HG02571 (cell line): ENCODE measurements at regions not wholly inside any gene's neighbourhood (a gene's known extent, or its start where the extent isn't known, plus 50 kb on each side); places are given as distances from the start of the nearest gene placed in this dataset.
"Not testable (repeated sequence)": the region's sequence is repeated elsewhere in the genome, so short reads cannot be mapped to it uniquely, and the experiment has no call there.

Source experiments
- ATAC-seq: cut with Tn5 transposase; IDR thresholded peaks from one replicate; pipeline ENCODE4 v1.9.1; 2021; ENCODE audit warnings: mild to moderate bottlenecking, moderate library complexity; ENCODE audit not compliant: unreplicated experiment

GRCh38 chr12:102728506-102729242 lies 188.4 kb downstream of the PAH start:
- ATAC-seq, result no peak

GRCh38 chr12:102726686-102727085 lies 190.4 kb downstream of the PAH start:
- no peak for ATAC-seq

GRCh38 chr12:102722147-102722546 lies 194.9 kb downstream of the PAH start:
- no peak for ATAC-seq

GRCh38 chr12:102708108-102708507 lies 208.9 kb downstream of the PAH start:
- no peak for ATAC-seq

GRCh38 chr12:102702447-102703114 lies 214.5 kb downstream of the PAH start:
- ATAC-seq, result no peak

- ATAC-seq, result no peak
These were observed 215.7 kb upstream of the IGF1 start for GRCh38 chr12:102696045-102696444.

GRCh38 chr12:102694903-102695302 lies 214.5 kb upstream of the IGF1 start:
- ATAC-seq, result no peak

GRCh38 chr12:102691773-102692555 lies 211.6 kb upstream of the IGF1 start:
- ATAC-seq, result no peak

GRCh38 chr12:102690253-102690652 lies 209.9 kb upstream of the IGF1 start:
- no peak for ATAC-seq

GRCh38 chr12:102689701-102690100 lies 209.3 kb upstream of the IGF1 start:
- ATAC-seq, result no peak

- ATAC-seq, result no peak
These were observed 207.2 kb upstream of the IGF1 start for GRCh38 chr12:102687523-102687922.

GRCh38 chr12:102685841-102686240 lies 205.5 kb upstream of the IGF1 start:
- no peak for ATAC-seq

GRCh38 chr12:102685172-102685571 lies 204.8 kb upstream of the IGF1 start:
- ATAC-seq, result no peak

GRCh38 chr12:102682366-102683289 lies 202.3 kb upstream of the IGF1 start:
- ATAC-seq, result no peak

GRCh38 chr12:102681747-102682146 lies 201.4 kb upstream of the IGF1 start:
- no peak for ATAC-seq

GRCh38 chr12:102681309-102681708 lies 200.9 kb upstream of the IGF1 start:
- ATAC-seq, result no peak

GRCh38 chr12:102680304-102680703 lies 199.9 kb upstream of the IGF1 start:
- no peak for ATAC-seq

GRCh38 chr12:102676812-102677211 lies 196.4 kb upstream of the IGF1 start:
- ATAC-seq, result no peak

- no peak for ATAC-seq
These were observed 195.3 kb upstream of the IGF1 start for GRCh38 chr12:102675672-102676071.

- no peak for ATAC-seq
These were observed 193.2 kb upstream of the IGF1 start for GRCh38 chr12:102673606-102674005.

- ATAC-seq, result not testable (repeated sequence)
These were observed 191.8 kb upstream of the IGF1 start for GRCh38 chr12:102672212-102672611.
